CD14-positive monocyte (primary cell): ENCODE measurements at regions not wholly inside any gene's neighbourhood (a gene's known extent, or its start where the extent isn't known, plus 50 kb on each side); places are given as distances from the start of the nearest gene placed in this dataset.
"Not testable (repeated sequence)": the region's sequence is repeated elsewhere in the genome, so short reads cannot be mapped to it uniquely, and the experiment has no call there.

ENCODE experiments used
- DNase-seq, 3 donors: peaks; one replicate each; pipeline ENCODE4 v3.0.0-alpha.2; 2011 to 2022
- H2AFZ ChIP-seq: 2 replicates; pipeline ENCODE4 v1.6.0; 2012; ENCODE audit warnings: mild to moderate bottlenecking, low read depth, low read length, inconsistent platforms; ENCODE audit not compliant: insufficient read depth, poor library complexity, severe bottlenecking
- H3K27ac ChIP-seq, 2 donors: 1 replicate in 1 of 2; 2 replicates in 1 of 2; pipeline ENCODE4 v1.5.1; 2012 to 2013; ENCODE audit warnings: low read length in 2 of 2, control low read depth in 1 of 2, inconsistent platforms in 1 of 2, low read depth in 1 of 2, mild to moderate bottlenecking in 1 of 2
- H3K27me3 ChIP-seq, 2 donors: one replicate each; pipeline versions ENCODE4 v1.6.0 to v1.6.1; 2011 to 2013; ENCODE audit warnings: low read length in 2 of 2; ENCODE audit not compliant: control insufficient read depth in 2 of 2, insufficient read depth in 2 of 2
- H3K36me3 ChIP-seq, 2 donors: replicated peaks in 1 of 2; 1 replicate in 1 of 2; 2 replicates in 1 of 2; pipeline versions ENCODE4 v1.5.1 to v1.6.1; 2012 to 2013; ENCODE audit warnings: low read length in 2 of 2, control low read depth in 1 of 2, inconsistent platforms in 1 of 2, mild to moderate bottlenecking in 1 of 2; ENCODE audit not compliant: insufficient read depth in 2 of 2, control insufficient read depth in 1 of 2
- H3K4me1 ChIP-seq, 2 donors: 1 replicate in 1 of 2; 2 replicates in 1 of 2; pipeline versions ENCODE4 v1.5.1 to v1.6.1; 2012 to 2013; ENCODE audit warnings: low read length in 2 of 2, control low read depth in 1 of 2, inconsistent platforms in 1 of 2, mild to moderate bottlenecking in 1 of 2, moderate library complexity in 1 of 2; ENCODE audit not compliant: insufficient read depth in 2 of 2, control insufficient read depth in 1 of 2
- H3K4me2 ChIP-seq: replicated peaks from 2 replicates; pipeline ENCODE3; 2012; ENCODE audit warnings: low read length, moderate library complexity, mild to moderate bottlenecking; ENCODE audit not compliant: poor library complexity, severe bottlenecking; ENCODE audit errors: extremely low read depth
- H3K4me3 ChIP-seq, 3 experiments: fragments of 200-600 bp in 1 of 3; sonication (generic) in 1 of 3; replicated peaks in 1 of 3; 1 replicate in 2 of 3; 2 replicates in 1 of 3; pipeline ENCODE4 v1.5.1; 2011 to 2013; ENCODE audit warnings: low read length in 3 of 3, mild to moderate bottlenecking in 3 of 3, control low read depth in 2 of 3, low read depth in 2 of 3, inconsistent platforms in 1 of 3, moderate library complexity in 1 of 3
- H3K79me2 ChIP-seq: 2 replicates; pipeline ENCODE4 v1.6.0; 2012; ENCODE audit warnings: mild to moderate bottlenecking, control low read depth, inconsistent platforms, low read length, moderate library complexity; ENCODE audit not compliant: insufficient read depth
- H3K9ac ChIP-seq: 2 replicates; pipeline ENCODE4 v1.6.0; 2017; ENCODE audit warnings: low read length, mild to moderate bottlenecking; ENCODE audit not compliant: insufficient read depth, poor library complexity, severe bottlenecking
- H3K9me3 ChIP-seq, 2 donors: replicated peaks in 1 of 2; 1 replicate in 1 of 2; 2 replicates in 1 of 2; pipeline versions ENCODE4 v1.5.1 to v1.6.1; 2012 to 2013; ENCODE audit warnings: low read length in 2 of 2, control low read depth in 1 of 2; ENCODE audit not compliant: control insufficient read depth in 1 of 2, insufficient read depth in 1 of 2
- H4K20me1 ChIP-seq: 2 replicates; pipeline ENCODE4 v1.6.0; 2012; ENCODE audit warnings: mild to moderate bottlenecking, low read length, control low read depth, moderate library complexity; ENCODE audit not compliant: insufficient read depth
- H3K27ac Mint-ChIP-seq, 7 donors: one replicate each; pipeline ENCODE4 v1.8.0; 2020; ENCODE audit warnings: mild to moderate bottlenecking in 7 of 7, mixed read lengths in 7 of 7, moderate library complexity in 6 of 7, inconsistent platforms in 2 of 7
- H3K27me3 Mint-ChIP-seq, 3 donors: one replicate each; pipeline ENCODE4 v1.8.0; 2021 to 2022; ENCODE audit warnings: low read depth in 3 of 3, mild to moderate bottlenecking in 3 of 3, mixed read lengths in 3 of 3, moderate library complexity in 3 of 3, inconsistent platforms in 1 of 3
- H3K36me3 Mint-ChIP-seq, 2 donors: one replicate each; pipeline ENCODE4 v1.8.0; 2020; ENCODE audit warnings: mixed read lengths in 2 of 2, inconsistent platforms in 1 of 2, mild to moderate bottlenecking in 1 of 2
- H3K4me1 Mint-ChIP-seq: one replicate; pipeline ENCODE4 v1.8.0; 2020; ENCODE audit warnings: mild to moderate bottlenecking, mixed read lengths
- H3K4me3 Mint-ChIP-seq, 2 donors: one replicate each; pipeline ENCODE4 v1.8.0; 2020; ENCODE audit warnings: mild to moderate bottlenecking in 2 of 2, mixed read lengths in 2 of 2, moderate library complexity in 1 of 2
- H3K9me3 Mint-ChIP-seq, 7 donors: one replicate each; pipeline ENCODE4 v1.8.0; 2020 to 2022; ENCODE audit warnings: mixed read lengths in 7 of 7, mild to moderate bottlenecking in 6 of 7, moderate library complexity in 6 of 7, inconsistent platforms in 2 of 7
- whole genome bisulfite sequencing: methylation state at CpG from one replicate; pipeline ENCODE4 v1.1.5; 2013; ENCODE audit warnings: missing lambda C conversion rate; ENCODE audit not compliant: insufficient coverage; 5-methylcytosine and 5-hydroxymethylcytosine counted together
- intact Hi-C, 2 donors: fragments of 100-400 bp; cut with micrococcal nuclease; formaldehyde crosslinking; loops; one replicate each; pipeline versions ENCODE4 v1.15.0 to v1.15.1; 2023
- TF ChIP-seq, protein P1 (sequence below): fragments of 200-600 bp; IDR thresholded peaks from one replicate; pipeline ENCODE4 v1.8.0; 2022; ENCODE audit warnings: antibody characterized with exemption, mild to moderate bottlenecking

DNA sequence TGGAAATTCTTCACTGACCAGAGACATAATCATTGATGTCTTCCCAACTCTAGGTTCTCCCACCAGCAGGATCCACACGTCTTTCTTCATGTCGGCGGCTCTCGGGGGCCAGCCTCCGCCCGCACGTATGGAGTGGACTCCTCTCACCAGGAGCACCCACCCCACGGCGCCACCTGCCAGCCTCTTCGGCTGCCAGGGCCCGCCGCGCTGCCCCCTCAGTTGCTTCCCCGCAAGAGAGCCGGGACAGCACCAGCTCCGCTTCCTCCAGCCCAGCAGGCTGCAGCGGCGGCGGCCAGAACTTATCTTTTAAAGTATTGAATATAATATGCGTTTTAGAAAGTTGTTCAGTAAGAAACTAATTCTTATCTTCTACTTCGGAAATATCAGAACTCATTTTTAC, 273.5 kb downstream of the LIPI start:
- intact Hi-C loops: no loop called here
- H3K4me1 Mint-ChIP-seq: no peaks in the 10 kb centered on the region
- Histone ChIP-seq H3K4me3 (no peak overlapping the region), H3K79me2 (no peaks in the 10 kb centered on the region), H3K4me2 (no peak overlapping the region), H3K9me3 (peaks cover 8 to 30% of the 10 kb centered on the region in 2 donors), H4K20me1 (no peaks in the 10 kb centered on the region), H3K27me3 (no peaks in the 10 kb centered on the region), H3K36me3 (no peaks in the 10 kb centered on the region), H3K9ac (no peak overlapping the region), H3K27ac (no peak overlapping the region), H2AFZ (no peak overlapping the region), H3K4me1 (no peaks in the 10 kb centered on the region)
- no peak overlapping the region for H3K4me3 Mint-ChIP-seq
- H3K27ac Mint-ChIP-seq: no peak overlapping the region
- DNase-seq: no peak
- H3K36me3 Mint-ChIP-seq: no peaks in the 10 kb centered on the region
- 97% methylated on average over 6 of the region's 21 CpGs for whole genome bisulfite sequencing
- TF ChIP-seq, protein P1, sequence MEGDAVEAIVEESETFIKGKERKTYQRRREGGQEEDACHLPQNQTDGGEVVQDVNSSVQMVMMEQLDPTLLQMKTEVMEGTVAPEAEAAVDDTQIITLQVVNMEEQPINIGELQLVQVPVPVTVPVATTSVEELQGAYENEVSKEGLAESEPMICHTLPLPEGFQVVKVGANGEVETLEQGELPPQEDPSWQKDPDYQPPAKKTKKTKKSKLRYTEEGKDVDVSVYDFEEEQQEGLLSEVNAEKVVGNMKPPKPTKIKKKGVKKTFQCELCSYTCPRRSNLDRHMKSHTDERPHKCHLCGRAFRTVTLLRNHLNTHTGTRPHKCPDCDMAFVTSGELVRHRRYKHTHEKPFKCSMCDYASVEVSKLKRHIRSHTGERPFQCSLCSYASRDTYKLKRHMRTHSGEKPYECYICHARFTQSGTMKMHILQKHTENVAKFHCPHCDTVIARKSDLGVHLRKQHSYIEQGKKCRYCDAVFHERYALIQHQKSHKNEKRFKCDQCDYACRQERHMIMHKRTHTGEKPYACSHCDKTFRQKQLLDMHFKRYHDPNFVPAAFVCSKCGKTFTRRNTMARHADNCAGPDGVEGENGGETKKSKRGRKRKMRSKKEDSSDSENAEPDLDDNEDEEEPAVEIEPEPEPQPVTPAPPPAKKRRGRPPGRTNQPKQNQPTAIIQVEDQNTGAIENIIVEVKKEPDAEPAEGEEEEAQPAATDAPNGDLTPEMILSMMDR: no peak
- H3K27me3 Mint-ChIP-seq: peaks cover 0 to 3% (median 0%) of the 10 kb centered on the region in 3 donors
- H3K9me3 Mint-ChIP-seq: peaks cover 13 to 25% (median 21%) of the 10 kb centered on the region in 7 donors

DNA sequence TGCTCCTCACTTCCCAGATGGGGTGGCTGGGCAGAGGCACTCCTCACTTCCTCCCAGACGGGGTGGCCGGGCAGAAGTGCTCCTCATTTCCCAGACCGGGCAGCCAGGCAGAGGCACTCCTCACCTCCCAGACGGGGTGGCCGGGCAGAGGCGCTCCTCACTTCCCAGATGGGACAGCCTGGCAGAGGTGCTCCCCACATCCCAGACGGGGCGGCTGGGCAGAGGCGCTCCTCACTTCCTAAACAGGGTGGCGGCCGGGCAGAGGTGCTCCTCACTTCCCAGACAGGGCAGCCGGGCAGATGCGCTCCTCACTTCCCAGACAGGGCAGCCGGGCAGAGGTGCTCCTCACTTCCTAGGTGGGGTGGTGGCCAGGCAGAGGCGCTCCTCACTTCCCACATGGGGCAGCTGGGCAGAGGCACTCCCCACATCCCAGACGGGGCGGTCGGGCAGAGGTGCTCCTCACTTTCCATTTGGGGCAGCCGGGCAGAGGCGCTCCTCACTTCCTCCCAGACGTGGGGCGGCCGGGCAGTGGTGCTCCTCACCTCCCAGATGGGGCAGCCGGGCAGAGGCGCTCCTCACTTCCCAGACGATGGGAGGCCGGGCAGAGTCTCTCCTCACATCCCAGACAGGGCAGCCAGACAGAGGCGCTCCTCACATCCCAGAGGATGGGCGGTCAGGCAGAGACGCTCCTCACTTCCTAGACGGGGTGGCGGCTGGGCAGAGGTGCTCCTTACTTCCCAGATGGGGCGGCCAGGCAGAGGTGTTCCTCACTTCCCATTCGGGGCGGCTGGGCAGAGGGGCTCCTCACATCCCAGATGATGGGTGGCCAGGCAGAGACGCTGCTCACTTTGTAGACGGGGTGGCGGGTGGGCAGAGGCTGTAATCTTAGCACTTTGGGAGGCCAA, 274.5 kb downstream of the LIPI start:
- DNase-seq, H3K27me3 ChIP-seq, H4K20me1 ChIP-seq, H3K27ac ChIP-seq, H3K4me3 ChIP-seq, H3K4me1 Mint-ChIP-seq, H3K4me1 ChIP-seq, H3K36me3 ChIP-seq, H3K27ac Mint-ChIP-seq, H3K27me3 Mint-ChIP-seq, H2AFZ ChIP-seq, H3K36me3 Mint-ChIP-seq, intact Hi-C loops, H3K4me3 Mint-ChIP-seq, H3K4me2 ChIP-seq, H3K79me2 ChIP-seq, H3K9ac ChIP-seq: not testable (repeated sequence)
- H3K9me3 Mint-ChIP-seq: peaks cover 13 to 25% (median 21%) of the 10 kb centered on the region in 7 donors
- WGBS: 97% methylated on average over 25 of the region's 38 CpGs
- peaks cover 8 to 30% of the 10 kb centered on the region in 2 donors for H3K9me3 ChIP-seq

DNA sequence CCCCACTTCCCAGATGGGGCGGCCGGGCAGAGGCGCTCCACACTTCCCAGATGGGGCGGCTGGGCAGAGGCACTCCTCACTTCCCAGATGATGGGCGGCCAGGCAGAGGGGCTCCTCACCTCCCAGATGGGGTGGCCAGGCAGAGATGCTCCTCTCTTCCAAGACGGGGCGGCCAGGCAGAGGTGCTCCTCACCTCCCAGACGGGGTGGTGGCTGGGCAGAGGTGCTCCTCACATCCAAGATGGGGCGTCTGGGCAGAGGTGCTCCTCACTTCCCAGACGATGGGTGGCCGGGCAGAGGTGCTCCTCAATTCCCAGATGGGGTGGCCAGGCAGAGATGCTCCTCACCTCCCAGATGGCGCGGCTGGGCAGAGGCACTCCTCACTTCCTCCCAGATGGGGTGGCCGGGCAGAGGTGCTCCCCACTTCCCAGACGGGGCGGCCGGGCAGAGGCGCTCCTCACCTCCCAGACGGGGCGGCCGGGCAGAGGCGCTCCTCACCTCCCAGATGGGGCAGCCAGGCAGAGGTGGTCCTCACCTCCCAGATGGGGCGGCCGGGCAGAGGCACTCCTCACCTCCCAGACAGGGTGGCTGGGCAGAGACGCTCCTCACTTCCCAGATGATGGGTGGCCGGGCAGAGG, 275.2 kb downstream of the LIPI start:
- H3K4me3 ChIP-seq, H3K9ac ChIP-seq, H3K79me2 ChIP-seq, H3K4me3 Mint-ChIP-seq, H3K36me3 Mint-ChIP-seq, H3K4me1 Mint-ChIP-seq, H3K4me1 ChIP-seq, H3K27me3 ChIP-seq, H3K27ac ChIP-seq, H3K36me3 ChIP-seq, H2AFZ ChIP-seq, H3K27ac Mint-ChIP-seq, H3K27me3 Mint-ChIP-seq, DNase-seq, H3K4me2 ChIP-seq, H4K20me1 ChIP-seq, intact Hi-C loops: not testable (repeated sequence)
- H3K9me3 ChIP-seq: peaks cover 8 to 30% of the 10 kb centered on the region in 2 donors
- H3K9me3 Mint-ChIP-seq: peaks cover 13 to 25% (median 21%) of the 10 kb centered on the region in 7 donors
- 97% methylated on average over 21 of the region's 26 CpGs for WGBS
